ENCODE measurements at regions not wholly inside any gene's neighbourhood (a gene's known extent, or its start where the extent isn't known, plus 50 kb on each side); places are given as distances from the start of the nearest gene placed in this dataset.

DNA sequence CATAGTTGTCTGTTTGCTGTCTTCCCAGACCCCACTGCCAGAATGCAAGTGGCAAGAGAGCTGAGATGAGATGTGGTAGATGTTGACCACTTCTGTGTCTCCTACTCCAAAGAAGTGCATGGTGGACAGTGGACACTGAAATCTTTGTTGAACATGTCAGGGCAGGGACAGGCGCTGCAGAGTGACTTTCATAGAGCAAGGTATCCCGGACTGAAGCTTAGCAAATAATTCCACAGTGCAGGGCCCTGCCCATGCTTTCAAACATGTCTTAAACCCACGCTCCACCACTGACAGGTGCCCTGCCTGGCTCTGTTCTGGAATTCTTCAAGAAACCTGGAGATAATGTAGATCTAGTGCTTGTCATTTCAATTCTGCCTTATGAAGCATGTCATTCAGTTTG, 470.5 kb upstream of the ID2 start:
- TF ChIP-seq EZH2 (IDR thresholded peaks at IDR 0.05; ENCODE audit: insufficient read depth, poor library complexity, severe bottlenecking) = no peak
- TF ChIP-seq EZH2phosphoT487 (IDR thresholded peaks at IDR 0.05; ENCODE audit: insufficient read depth, low read depth) = no peak

Data from GM23248 (cell line).